HG02970 (cell line): ENCODE measurements at regions not wholly inside any gene's neighbourhood (a gene's known extent, or its start where the extent isn't known, plus 50 kb on each side); places are given as distances from the start of the nearest gene placed in this dataset.

Experiments used
- ATAC-seq: cut with Tn5 transposase; IDR thresholded peaks from one replicate; pipeline ENCODE4 v1.9.1; 2021; ENCODE audit warnings: mild to moderate bottlenecking, moderate library complexity, moderate number of reproducible peaks; ENCODE audit not compliant: unreplicated experiment, low FRiP score

GRCh38 chr14:34075042-34075744 lies 124.3 kb upstream of the EGLN3 start:
- no peak for ATAC-seq

- ATAC-seq: no peak
Measured at GRCh38 chr14:34072921-34073320, 122.0 kb upstream of the EGLN3 start.

- no peak for ATAC-seq
Measured at GRCh38 chr14:34072401-34072800, 121.5 kb upstream of the EGLN3 start.

DNA sequence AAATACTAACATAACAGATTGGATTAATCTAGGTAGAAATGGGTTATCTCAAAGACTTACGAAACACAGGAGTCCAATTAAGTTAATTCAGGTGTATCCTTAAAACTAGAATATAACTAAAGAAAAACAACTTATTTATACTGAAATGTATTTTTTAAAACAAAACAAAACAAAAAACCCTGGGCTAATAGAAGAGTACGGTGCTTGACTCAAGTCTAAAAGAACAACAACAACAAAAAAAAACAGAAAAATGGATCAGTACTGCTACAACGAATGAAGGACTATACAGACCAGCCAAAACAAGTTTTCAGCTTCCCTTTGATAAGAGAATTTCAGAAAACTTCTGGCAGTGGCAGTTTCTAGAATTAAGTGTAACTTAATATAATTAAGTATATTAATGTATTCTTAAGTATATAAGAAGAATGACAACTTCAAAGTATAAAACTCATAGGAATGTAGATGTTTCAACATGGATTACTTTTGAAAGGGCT lies 120.1 kb upstream of the EGLN3 start:
- no peak for ATAC-seq

- no peak for ATAC-seq
Measured at GRCh38 chr14:34069854-34070582, 119.1 kb upstream of the EGLN3 start.

GRCh38 chr14:34067587-34067986 lies 116.7 kb upstream of the EGLN3 start:
- ATAC-seq: no peak

DNA sequence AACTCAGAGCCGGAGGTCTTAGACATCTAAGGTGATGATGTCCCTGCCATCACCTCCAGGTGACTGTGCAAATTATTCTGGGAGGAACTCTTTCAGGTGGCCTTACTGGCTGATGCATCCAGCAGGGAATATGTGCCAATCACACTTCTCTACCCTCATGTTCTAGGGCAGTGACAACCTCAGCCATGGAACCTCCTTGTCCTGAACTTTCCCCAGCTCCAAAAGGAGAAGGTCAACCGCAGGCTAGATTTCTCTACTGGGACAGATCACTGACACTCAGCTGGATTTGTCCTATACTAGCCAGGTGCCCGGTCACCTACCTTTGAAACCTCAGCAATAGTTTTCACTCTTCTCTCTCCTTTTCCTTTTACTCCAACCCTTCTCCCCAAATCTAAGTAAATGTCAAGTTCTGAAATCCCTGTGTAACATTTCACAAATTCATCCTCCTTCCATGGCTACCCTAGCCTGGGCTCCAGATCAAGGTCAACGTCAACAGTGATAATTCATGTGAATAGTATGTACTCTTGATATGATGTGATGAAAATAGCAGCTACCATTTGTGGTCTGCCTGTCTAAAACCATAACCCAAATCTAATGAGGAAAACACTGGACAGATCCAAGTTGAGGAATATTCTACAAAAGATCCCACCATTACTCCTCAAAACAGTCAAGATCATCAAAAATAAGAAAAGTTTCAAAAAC lies 115.0 kb upstream of the EGLN3 start:
- ATAC-seq: no peak

- no peak for ATAC-seq
Measured at GRCh38 chr14:34065236-34065635, 114.4 kb upstream of the EGLN3 start.

GRCh38 chr14:34064349-34064748 lies 113.5 kb upstream of the EGLN3 start:
- ATAC-seq: no peak

DNA sequence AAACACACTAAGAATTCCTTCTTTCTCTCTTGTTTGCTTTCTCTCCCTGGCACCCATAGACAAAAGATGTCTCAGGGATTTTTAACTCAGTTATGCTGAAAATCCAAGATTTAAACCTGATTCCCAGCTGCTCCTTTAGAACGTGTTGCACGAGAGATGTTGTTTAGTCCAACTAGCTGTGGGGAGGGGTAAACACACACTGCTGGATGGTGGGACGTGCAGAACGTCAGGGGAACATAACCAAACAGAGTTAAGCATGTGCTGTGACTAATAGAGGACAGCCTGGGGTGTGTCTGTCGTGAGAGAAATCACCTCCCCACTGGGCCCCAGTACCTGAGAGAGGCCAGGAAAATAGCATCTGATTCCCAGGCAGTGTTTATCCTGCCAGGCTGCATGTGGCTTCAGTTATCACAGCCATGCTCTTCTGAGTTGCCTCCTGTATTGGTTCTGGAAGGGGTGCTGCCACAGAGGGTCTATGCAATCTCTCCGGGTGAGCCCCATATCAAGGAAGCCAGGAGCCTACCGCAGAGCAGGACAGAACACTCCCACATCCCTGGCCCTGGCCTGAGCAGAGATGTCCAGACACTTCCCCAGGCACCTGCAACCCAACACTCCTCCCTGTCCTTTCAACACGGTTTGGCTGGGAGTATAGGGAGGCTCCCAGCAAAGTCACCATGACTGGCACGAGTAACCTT lies 112.7 kb upstream of the EGLN3 start:
- ATAC-seq: no peak

GRCh38 chr14:34063042-34063441 lies 112.2 kb upstream of the EGLN3 start:
- no peak for ATAC-seq

- ATAC-seq: no peak
Measured at GRCh38 chr14:34062353-34062973, 111.6 kb upstream of the EGLN3 start.

GRCh38 chr14:34060651-34060999 lies 109.8 kb upstream of the EGLN3 start:
- peak; percentile 9 for ATAC-seq

- ATAC-seq: peak; percentile 60
Measured at GRCh38 chr14:34059925-34060650, 109.2 kb upstream of the EGLN3 start.

GRCh38 chr14:34059037-34059924 lies 108.4 kb upstream of the EGLN3 start:
- no peak for ATAC-seq

- no peak for ATAC-seq
Measured at GRCh38 chr14:34058510-34058909, 107.6 kb upstream of the EGLN3 start.

DNA sequence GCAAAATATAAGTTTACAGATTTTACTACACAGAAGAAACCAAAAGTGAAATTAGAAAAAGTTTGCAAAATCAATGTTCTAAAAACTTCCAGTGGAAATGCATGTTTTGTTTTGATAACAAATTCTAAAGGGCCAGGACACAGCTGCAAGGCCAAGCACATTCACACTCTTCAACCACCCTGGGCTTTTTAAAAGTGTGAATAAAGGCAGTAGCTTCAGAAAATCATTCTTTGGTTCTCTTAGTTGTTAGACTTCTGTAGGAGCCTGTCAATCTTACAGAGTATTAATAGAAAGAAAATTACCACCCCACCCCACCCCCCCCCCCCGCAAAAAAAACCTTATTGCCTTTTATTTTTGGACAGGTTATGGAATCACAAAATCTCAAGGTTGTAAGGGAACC lies 105.2 kb upstream of the EGLN3 start:
- ATAC-seq: no peak

GRCh38 chr14:34055157-34055950 lies 104.5 kb upstream of the EGLN3 start:
- no peak for ATAC-seq
